ENCODE measurements at regions not wholly inside any gene's neighbourhood (a gene's known extent, or its start where the extent isn't known, plus 50 kb on each side); places are given as distances from the start of the nearest gene placed in this dataset.

- no peak for TF ChIP-seq EZH2 (IDR thresholded peaks at IDR 0.05; ENCODE audit: borderline replicate concordance, low read length)
- TF ChIP-seq CTCF (IDR thresholded peaks at IDR 0.05; ENCODE audit: low read length), result no peak
- H3F3A ChIP-seq (ENCODE audit: insufficient read depth, low read length), result no peaks in the 10 kb centered on the region
- H3K4me3 ChIP-seq (ENCODE audit: low read depth, low read length, poor library complexity, severe bottlenecking), result no peak overlapping the region
- H3K27ac ChIP-seq (ENCODE audit: low read depth, low read length, poor library complexity, severe bottlenecking), result no peak overlapping the region
- H3K79me2 ChIP-seq (ENCODE audit: insufficient read depth, low read length), result no peaks in the 10 kb centered on the region
- no peaks in the 10 kb centered on the region for H3K4me1 ChIP-seq (ENCODE audit: insufficient read depth, low read length, severe bottlenecking)
- H3K4me2 ChIP-seq (ENCODE audit: low read length), result no peak overlapping the region
- no peaks in the 10 kb centered on the region; the same call in 1 of the 2 replicates for H3K36me3 ChIP-seq (ENCODE audit: insufficient read depth, low read length)
- no peaks in the 10 kb centered on the region for H3K9me2 ChIP-seq (ENCODE audit: low read depth, low read length)
- H3K9ac ChIP-seq (ENCODE audit: low read length), result no peak overlapping the region
- H3K9me3 ChIP-seq (ENCODE audit: low read length), result no peaks in the 10 kb centered on the region
- H2AFZ ChIP-seq (ENCODE audit: low read length), result no peak overlapping the region
- H3K27me3 ChIP-seq (ENCODE audit: insufficient read depth, low read length), result no peaks in the 10 kb centered on the region
- H4K20me1 ChIP-seq (ENCODE audit: insufficient read depth, low read length), result no peaks in the 10 kb centered on the region
Observed at GRCh38 chr10:45550903-45551786, 121.4 kb downstream of the ZFAND4 start.

- no peak overlapping the region for H3K4me2 ChIP-seq (ENCODE audit: low read length)
- H3K9ac ChIP-seq (ENCODE audit: low read length), result no peak overlapping the region
- no peak overlapping the region for H3K4me3 ChIP-seq (ENCODE audit: low read depth, low read length, poor library complexity, severe bottlenecking)
- H3K79me2 ChIP-seq (ENCODE audit: insufficient read depth, low read length), result peaks cover 3% of the 10 kb centered on the region; the same call in 1 of the 2 replicates
- TF ChIP-seq EZH2 (IDR thresholded peaks at IDR 0.05; ENCODE audit: borderline replicate concordance, low read length) (no peak), CTCF (IDR thresholded peaks at IDR 0.05; ENCODE audit: low read length) (no peak)
- no peaks in the 10 kb centered on the region for H3K9me2 ChIP-seq (ENCODE audit: low read depth, low read length)
- no peaks in the 10 kb centered on the region for H3K27me3 ChIP-seq (ENCODE audit: insufficient read depth, low read length)
- no peaks in the 10 kb centered on the region for H4K20me1 ChIP-seq (ENCODE audit: insufficient read depth, low read length)
- H2AFZ ChIP-seq (ENCODE audit: low read length), result no peak overlapping the region
- H3K27ac ChIP-seq (ENCODE audit: low read depth, low read length, poor library complexity, severe bottlenecking), result no peak overlapping the region
- H3K4me1 ChIP-seq (ENCODE audit: insufficient read depth, low read length, severe bottlenecking), result no peaks in the 10 kb centered on the region
- no peaks in the 10 kb centered on the region for H3K9me3 ChIP-seq (ENCODE audit: low read length)
- H3K36me3 ChIP-seq (ENCODE audit: insufficient read depth, low read length), result no peaks in the 10 kb centered on the region; the same call in 1 of the 2 replicates
- no peaks in the 10 kb centered on the region for H3F3A ChIP-seq (ENCODE audit: insufficient read depth, low read length)
Observed at GRCh38 chr10:45548068-45548467, 124.5 kb downstream of the ZFAND4 start.

- Histone ChIP-seq H3K4me1 (ENCODE audit: insufficient read depth, low read length, severe bottlenecking) (no peaks in the 10 kb centered on the region), H3K9me3 (ENCODE audit: low read length) (no peaks in the 10 kb centered on the region), H3K9ac (ENCODE audit: low read length) (no peak overlapping the region), H3K27me3 (ENCODE audit: insufficient read depth, low read length) (no peaks in the 10 kb centered on the region), H3K27ac (ENCODE audit: low read depth, low read length, poor library complexity, severe bottlenecking) (no peak overlapping the region), H3K79me2 (ENCODE audit: insufficient read depth, low read length) (peaks cover 3% of the 10 kb centered on the region; the same call in 1 of the 2 replicates), H3K4me2 (ENCODE audit: low read length) (no peak overlapping the region), H3F3A (ENCODE audit: insufficient read depth, low read length) (no peaks in the 10 kb centered on the region), H3K9me2 (ENCODE audit: low read depth, low read length) (no peaks in the 10 kb centered on the region), H4K20me1 (ENCODE audit: insufficient read depth, low read length) (no peaks in the 10 kb centered on the region), H3K36me3 (ENCODE audit: insufficient read depth, low read length) (no peaks in the 10 kb centered on the region; the same call in 1 of the 2 replicates), H3K4me3 (ENCODE audit: low read depth, low read length, poor library complexity, severe bottlenecking) (no peak overlapping the region), H2AFZ (ENCODE audit: low read length) (no peak overlapping the region)
- TF ChIP-seq EZH2 (IDR thresholded peaks at IDR 0.05; ENCODE audit: borderline replicate concordance, low read length) (no peak), CTCF (IDR thresholded peaks at IDR 0.05; ENCODE audit: low read length) (no peak)
Observed at GRCh38 chr10:45547207-45547606, 125.4 kb downstream of the ZFAND4 start.
